ENCODE measurements at regions not wholly inside any gene's neighbourhood (a gene's known extent, or its start where the extent isn't known, plus 50 kb on each side); places are given as distances from the start of the nearest gene placed in this dataset.

DNA sequence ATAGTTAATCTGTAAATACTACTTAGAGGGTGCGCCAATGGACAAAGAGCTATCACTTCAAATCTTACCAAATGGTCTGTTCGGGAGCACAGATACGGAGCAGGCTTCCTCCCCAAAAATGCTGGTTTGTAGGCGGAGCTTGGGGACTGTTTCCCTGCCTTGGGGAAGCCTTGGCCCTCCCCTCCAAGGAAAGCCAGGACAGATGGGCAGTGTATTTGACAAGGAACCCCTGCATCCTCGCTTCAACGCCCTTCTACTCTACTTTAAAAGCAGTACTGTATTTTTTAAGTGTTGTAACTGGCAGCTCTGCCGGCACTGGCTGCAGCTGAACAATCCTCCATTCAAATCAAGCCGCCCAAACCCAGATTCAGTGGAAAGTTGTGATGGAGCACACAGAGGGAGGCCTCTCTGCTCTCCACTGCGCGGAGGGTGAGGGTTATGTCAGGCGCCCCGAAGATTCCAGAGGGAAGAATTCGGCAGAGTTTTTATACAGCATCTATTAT, 83.1 kb upstream of the FNDC3B start:
- no peak for DNase-seq (ENCODE audit: low spot score)

DNA sequence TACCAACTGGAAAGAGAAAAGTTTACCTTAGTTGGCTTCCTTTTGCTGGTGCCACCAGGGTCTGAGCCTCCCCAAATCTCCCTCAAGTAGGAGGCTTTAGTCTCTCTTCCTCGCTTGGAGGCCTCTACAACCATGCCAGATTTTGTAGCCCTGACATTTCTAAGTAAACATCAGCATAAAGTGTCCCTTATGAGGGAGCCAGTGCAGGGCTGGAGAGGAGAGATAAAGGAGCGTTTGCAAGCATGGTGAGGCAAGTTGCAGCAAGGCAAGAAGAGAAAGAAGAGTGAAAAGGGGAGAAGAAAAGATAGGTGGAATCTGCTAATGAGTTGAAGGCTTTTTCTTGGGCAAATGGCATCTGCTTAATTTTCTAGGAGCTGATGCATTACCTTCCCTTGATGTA, 82.7 kb upstream of the FNDC3B start:
- DNase-seq (ENCODE audit: low spot score), result no peak

DNA sequence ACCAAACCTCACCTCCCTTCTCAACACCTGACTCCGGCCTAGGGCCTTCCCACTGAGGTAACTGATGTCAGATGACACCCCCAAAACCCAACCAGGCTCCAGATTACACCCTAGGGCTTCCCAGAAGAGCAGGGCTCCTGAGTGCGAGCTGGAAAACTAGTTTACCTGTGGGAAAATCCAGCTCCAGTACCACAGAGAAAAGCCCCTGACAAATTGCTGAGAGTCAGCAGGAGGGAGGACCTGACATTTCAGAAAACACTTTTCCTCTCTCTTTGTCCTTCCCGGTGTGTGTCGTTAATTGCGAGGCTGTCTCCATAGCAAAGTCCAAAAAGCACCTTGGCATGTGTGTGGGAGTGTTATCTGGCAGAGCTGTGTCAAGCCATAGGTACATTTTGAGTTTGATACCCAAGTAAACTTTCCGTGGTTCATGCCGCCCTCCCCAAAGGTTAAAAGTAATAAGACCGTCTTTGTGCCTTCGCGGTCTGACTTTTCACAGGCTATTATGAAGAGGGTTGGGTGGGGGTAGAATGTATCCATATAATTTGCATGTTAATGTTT, 79.8 kb upstream of the FNDC3B start:
- DNase-seq (ENCODE audit: low spot score), result no peak

DNA sequence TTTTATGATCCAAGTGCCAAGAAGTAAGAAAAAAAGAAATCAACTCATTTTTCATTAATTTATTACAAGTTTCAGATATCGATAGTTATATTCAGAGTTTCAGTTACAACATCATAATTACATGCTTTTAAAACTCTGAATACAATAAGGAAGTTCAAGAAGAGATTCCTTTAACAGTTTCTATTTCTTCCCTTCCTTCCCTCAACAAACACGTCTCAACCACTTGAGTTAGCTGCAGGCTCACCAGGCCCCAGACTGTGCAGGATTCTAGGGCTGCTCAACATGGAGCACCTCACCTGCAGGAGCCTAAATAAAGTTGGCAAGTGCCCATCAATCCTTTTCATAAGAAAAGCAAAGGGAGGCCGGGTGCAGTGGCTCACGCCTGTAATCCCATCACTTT, 79.2 kb upstream of the FNDC3B start:
- no peak for DNase-seq (ENCODE audit: low spot score)

DNA sequence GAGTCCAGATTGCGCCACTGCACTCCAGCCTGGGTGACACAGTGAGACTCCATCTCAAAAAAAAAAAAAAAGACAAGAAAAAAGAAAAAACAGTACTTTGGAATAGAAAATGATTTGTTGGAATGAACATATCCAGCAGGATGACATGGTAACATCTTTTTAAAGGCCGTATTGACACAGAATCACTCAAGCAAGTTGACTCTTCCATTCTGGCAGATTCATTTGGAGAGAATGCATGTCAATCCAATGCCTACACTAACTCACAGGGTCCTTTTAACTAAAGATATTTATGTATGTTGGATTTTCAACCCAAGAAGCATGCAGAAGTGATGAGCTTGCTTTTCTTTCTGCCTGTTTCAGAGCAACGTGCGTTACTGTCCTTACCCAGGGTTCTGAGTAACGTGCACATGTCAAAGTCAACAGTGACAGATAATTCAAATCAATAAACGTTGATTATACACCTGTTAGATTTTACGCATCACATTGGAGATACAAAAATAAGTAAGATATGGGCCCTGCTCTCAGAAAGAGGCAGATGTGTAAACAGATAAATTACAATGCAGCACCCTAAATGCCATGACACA, 77.1 kb upstream of the FNDC3B start:
- DNase-seq (ENCODE audit: low spot score), result no peak

- DNase-seq (ENCODE audit: low spot score), result no peak
Measured at GRCh38 chr3:171963546-171963945, 75.8 kb upstream of the FNDC3B start.

- no peak for DNase-seq (ENCODE audit: low spot score)
Measured at GRCh38 chr3:171965067-171965712, 74.2 kb upstream of the FNDC3B start.

DNA sequence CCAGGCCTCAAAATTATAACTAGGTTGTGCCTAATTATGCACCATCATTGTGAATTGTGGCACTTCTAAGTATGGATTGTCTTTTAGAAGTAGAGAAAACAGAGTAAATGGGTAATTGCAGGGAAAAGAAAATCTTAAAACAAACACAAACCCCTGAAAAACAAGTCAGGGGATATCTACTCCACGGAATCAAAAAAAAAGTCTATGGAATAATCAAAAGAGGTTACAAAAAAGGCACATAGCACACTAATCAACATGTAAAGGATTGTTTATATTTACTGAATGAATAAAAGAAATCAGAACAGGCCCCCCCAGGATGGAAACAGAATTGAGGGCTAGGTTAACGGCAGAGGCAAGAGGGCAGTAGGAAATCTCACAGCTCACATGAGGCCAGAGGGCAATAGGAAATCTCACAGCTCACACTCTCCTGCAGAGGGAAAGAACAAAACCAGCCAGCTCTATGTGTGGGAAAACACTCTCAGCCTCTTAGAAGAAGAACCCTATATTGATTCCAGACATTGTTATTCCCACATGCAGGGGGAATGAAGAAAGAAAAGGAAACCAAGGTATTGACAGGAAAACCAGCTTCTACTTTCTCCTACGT, 72.7 kb upstream of the FNDC3B start:
- DNase-seq (ENCODE audit: low spot score), result no peak

GRCh38 chr3:171967137-171967783, 72.1 kb upstream of the FNDC3B start:
- no peak for DNase-seq (ENCODE audit: low spot score)

DNA sequence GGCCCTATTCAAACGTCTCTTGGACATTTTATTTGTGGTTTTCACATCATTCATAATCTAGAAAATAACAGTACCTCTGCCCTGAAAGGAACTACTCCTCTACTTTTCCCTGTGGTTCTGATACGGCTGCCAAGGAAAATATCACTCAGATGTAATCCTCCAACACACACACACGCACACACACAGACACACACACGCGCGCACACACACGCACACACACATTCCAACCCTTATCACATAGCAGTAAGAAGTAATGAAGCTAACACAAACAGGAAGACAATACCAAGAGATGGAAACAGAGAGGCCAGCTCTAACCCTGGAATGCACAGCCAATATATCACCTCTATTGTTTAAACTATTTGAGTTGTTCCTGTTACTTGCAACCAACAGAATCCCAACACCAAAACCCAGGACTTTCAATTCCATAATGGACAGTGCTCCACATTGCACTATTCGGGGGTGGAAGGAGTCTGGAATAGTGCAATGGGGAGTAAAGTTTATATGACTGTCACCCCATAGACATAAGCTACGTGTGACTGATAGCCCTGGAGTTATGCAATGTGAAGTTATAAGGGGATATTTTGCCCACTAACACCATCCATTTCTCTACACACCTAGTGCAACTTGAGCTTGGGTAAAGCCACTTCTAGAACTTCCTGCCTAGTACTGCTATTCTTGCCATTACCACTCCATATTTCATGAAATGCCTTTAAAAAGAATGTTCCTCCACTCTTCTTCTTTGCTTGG, 71.3 kb upstream of the FNDC3B start:
- DNase-seq (ENCODE audit: low spot score), result no peak

DNA sequence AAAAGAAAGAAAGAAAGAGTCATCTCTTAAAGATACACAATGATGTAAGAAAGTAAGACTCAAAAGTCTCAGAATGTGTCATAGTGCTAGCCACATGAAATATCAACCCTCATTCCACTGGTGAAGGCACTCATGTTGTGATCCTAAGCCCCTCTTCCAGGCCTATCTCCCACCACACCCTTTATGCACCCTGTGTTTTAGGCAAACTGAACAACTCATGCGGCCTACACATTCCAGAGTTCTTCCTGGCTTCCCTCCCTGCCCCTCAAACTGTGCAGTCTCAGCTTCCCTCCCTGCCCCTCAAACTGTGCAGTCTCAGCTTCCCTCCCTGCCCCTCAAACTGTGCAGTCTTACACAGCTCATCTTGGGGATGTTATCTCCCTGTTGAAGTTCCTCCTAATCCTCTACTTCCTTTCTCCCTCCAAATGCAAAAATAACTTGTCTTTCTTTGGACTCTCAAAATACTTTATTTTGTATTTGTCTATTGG, 69.0 kb upstream of the FNDC3B start:
- no peak for DNase-seq (ENCODE audit: low spot score)

- DNase-seq (ENCODE audit: low spot score), result no peak
Measured at GRCh38 chr3:171971919-171972514, 67.4 kb upstream of the FNDC3B start.

DNA sequence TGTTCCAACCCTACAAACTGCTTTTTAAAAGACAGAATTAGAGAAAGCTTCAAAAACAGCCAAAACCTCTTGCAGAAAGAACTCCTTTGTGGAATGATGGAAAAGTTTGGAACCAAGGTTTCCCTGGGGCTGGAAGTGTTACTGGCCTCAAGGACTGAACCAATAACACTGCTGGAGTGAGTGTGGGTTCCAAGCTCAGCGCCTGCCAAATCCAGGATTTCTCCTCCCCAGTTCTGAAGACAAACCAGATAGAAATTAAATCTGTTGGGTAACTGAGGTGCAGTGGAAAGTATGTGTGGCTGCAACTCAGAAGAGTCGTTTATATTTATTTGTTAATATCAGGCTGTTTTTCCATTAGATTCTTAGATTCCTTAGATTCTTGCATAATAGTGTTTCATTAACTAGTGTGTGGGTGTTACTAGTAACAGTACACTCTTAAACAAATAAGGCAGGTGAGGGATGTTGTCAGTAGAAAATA, 66.5 kb upstream of the FNDC3B start:
- DNase-seq (ENCODE audit: low spot score), result no peak

DNA sequence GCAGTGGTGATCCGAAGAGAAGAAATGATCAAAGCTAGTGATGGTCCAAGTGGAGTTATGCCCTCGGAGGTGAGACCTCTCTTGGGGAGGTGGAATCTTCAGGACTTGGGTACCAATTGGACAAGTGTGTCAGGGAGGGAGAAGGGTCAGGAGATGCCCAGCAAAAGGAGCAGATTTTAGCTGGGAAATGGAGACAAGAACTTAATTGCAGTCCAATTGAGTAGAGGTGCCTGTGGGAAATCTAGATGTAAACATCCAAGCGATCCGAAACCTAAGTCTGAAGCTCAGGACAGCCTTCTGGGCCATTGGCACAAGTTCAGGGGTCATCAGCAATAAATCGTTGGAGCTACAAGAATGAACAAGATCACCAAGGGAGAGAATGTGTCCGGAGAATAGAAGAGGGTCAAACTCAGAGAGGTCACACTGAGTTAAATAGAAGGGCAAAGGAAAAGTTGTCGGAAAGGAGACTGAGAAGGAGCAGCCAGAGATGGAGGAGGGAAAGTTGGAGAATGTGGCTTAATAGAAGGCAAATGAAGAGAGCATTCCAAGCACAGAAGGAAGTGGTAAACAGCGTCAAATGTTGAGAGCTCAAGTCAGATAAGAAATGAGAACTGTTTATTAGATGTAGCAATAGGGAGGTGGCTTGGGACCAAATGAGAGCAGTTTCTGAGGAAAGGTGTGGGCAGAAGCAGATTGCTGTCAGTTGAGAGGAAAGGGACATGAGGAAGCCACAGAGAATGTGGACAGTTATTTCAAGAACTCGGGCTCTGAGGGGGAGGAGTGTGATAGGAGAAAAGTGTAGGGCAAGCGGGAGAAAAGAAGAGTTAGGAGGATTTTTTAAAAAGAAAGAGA, 64.2 kb upstream of the FNDC3B start:
- no peak for DNase-seq (ENCODE audit: low spot score)

- DNase-seq (ENCODE audit: low spot score), result no peak
Measured at GRCh38 chr3:171976526-171976925, 62.9 kb upstream of the FNDC3B start.

GRCh38 chr3:171977441-171977840, 61.9 kb upstream of the FNDC3B start:
- DNase-seq (ENCODE audit: low spot score), result no peak

GRCh38 chr3:171977860-171978259, 61.5 kb upstream of the FNDC3B start:
- DNase-seq (ENCODE audit: low spot score), result peak; percentile 68

- no peak for DNase-seq (ENCODE audit: low spot score)
Measured at GRCh38 chr3:171978390-171978789, 61.0 kb upstream of the FNDC3B start.

DNA sequence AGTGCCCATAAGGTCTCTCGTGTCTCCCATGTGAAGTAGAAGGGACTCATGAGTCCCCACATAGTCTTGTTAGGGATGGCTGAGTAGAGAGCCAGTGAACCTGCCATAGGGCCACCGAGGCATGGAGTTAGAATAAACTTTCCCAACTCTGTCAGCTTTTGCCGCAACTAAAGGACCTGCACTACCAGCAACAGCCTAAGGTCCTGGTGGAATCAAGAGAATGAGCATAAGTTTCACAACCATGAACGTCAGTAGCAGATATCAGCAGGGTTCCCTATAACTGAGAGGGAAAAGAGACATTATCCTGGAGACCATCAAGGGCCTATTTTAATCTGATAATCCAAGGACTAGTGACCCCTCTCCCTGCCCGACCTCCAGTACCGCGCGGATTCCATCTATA, 60.3 kb upstream of the FNDC3B start:
- no peak for DNase-seq (ENCODE audit: low spot score)

DNA sequence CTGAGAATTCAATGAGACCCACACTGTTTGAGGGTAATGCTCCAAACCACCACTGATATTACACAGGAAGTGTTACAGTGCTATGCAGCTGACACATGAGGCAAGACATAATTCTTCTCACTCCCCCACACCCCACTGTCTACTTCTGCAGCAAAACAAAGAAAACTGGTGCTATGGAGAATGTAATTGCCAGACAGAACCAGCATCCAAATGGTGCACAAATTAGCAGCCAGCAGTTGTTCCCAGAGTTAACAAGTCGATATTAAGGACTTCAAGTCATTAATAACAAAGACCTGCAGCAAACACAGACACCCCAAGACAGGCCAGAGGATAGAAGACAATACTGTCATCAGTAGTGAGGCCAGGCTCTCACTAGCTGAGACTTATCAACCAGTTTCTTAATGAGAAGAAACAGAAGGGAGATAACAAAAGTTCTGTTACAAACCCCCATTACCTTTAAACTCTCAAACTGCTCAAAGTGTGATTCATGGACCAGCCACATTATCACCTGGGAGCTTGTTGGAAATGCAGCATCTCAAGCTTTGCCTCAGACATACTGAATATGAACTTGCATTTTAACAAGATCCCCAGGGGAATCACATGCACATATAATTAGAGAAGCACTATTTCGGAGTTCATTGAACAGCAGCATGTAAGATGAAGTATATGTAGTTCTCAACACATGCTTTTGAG, 58.7 kb upstream of the FNDC3B start:
- DNase-seq (ENCODE audit: low spot score), result peak; percentile 28
